ENCODE measurements at regions not wholly inside any gene's neighbourhood (a gene's known extent, or its start where the extent isn't known, plus 50 kb on each side); places are given as distances from the start of the nearest gene placed in this dataset.
"Not testable (repeated sequence)": the region's sequence is repeated elsewhere in the genome, so short reads cannot be mapped to it uniquely, and the experiment has no call there.

GRCh38 chr2:204370172-204370718 lies 175.0 kb upstream of the PARD3B start:
- no peak for DNase-seq

GRCh38 chr2:204373942-204374341 lies 171.3 kb upstream of the PARD3B start:
- DNase-seq, result no peak

- DNase-seq, result no peak
Observed at GRCh38 chr2:204380141-204380881, 165.0 kb upstream of the PARD3B start.

- no peak for DNase-seq
Observed at GRCh38 chr2:204386668-204387067, 158.6 kb upstream of the PARD3B start.

- DNase-seq, result no peak
Observed at GRCh38 chr2:204389120-204389519, 156.2 kb upstream of the PARD3B start.

- no peak for DNase-seq
Observed at GRCh38 chr2:204389856-204390255, 155.4 kb upstream of the PARD3B start.

- DNase-seq, result no peak
Observed at GRCh38 chr2:204395539-204395938, 149.7 kb upstream of the PARD3B start.

GRCh38 chr2:204401114-204401513 lies 144.2 kb upstream of the PARD3B start:
- DNase-seq, result no peak

- DNase-seq, result no peak
Observed at GRCh38 chr2:204407204-204408014, 137.9 kb upstream of the PARD3B start.

GRCh38 chr2:204412782-204413181 lies 132.5 kb upstream of the PARD3B start:
- not testable (repeated sequence) for DNase-seq

- no peak for DNase-seq
Observed at GRCh38 chr2:204415406-204416181, 129.7 kb upstream of the PARD3B start.

GRCh38 chr2:204416236-204416635 lies 129.0 kb upstream of the PARD3B start:
- DNase-seq, result no peak

- no peak for DNase-seq
Observed at GRCh38 chr2:204425821-204426220, 119.5 kb upstream of the PARD3B start.

GRCh38 chr2:204428675-204429074 lies 116.6 kb upstream of the PARD3B start:
- no peak for DNase-seq

- no peak for DNase-seq
Observed at GRCh38 chr2:204431529-204431928, 113.7 kb upstream of the PARD3B start.

- no peak for DNase-seq
Observed at GRCh38 chr2:204432196-204432595, 113.1 kb upstream of the PARD3B start.

- no peak for DNase-seq
Observed at GRCh38 chr2:204434660-204435462, 110.4 kb upstream of the PARD3B start.

- DNase-seq, result no peak
Observed at GRCh38 chr2:204436230-204436629, 109.0 kb upstream of the PARD3B start.

- no peak for DNase-seq
Observed at GRCh38 chr2:204437408-204437807, 107.9 kb upstream of the PARD3B start.

- no peak for DNase-seq
Observed at GRCh38 chr2:204437815-204438756, 107.2 kb upstream of the PARD3B start.

GRCh38 chr2:204441316-204441715 lies 104.0 kb upstream of the PARD3B start:
- DNase-seq, result no peak

Data from NCI-H1436 (cell line).